Esophagus squamous epithelium (tissue), 4 donors: ENCODE measurements at regions not wholly inside any gene's neighbourhood (a gene's known extent, or its start where the extent isn't known, plus 50 kb on each side); places are given as distances from the start of the nearest gene placed in this dataset.

Experiments
- POLR2A ChIP-seq, 4 donors: fragments of 450-650 bp; IDR thresholded peaks; one replicate each; pipeline ENCODE4 v1.6.1; 2017; ENCODE audit warnings: antibody characterized with exemption in 4 of 4, mild to moderate bottlenecking in 4 of 4, moderate library complexity in 3 of 4
- TF ChIP-seq, protein P1 (sequence below), 6 experiments: fragments of 450-650 bp in 4 of 6; fragments of 200-600 bp in 2 of 6; sonication (generic) in 2 of 6; IDR thresholded peaks; one replicate each; pipeline ENCODE4 v1.5.1; 2016 to 2019; ENCODE audit warnings: antibody characterized with exemption in 6 of 6, mild to moderate bottlenecking in 4 of 6, moderate library complexity in 4 of 6

DNA sequence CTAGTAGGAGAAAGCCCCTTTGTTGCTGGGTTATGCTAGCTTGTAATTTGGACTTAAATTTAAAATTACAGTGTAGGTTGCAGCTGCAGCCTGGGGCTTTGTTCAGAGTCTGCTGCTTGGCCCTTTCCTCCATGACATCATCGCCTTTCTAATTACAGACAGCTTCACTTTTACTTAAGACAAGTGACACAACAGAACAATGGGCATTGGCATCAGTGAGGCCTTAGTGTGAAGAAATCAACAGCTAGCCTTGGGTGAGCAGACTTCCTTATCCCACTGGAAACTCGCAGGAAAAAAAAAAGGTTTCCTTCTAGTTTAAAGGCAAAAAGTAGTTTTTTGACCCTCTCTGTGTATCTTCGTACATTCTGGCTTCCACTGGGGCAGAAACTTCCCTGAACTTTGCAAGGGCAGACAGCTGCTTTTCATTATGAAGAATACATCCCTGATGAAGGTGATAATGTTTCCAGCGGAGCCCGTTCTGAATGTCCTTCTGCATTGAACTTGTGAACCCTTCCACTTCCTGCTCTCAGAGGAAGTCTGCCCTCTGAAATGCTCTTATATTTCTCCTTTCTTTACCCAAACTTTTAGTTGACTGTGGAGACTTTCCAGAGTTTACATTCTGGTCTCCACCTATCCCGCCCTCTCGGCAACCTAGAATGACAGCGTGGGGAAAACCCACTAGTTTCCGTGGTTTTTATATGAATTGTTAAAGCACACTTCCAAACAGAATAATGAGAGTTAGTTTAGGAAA, 123.2 kb upstream of the FAM9C start:
- TF ChIP-seq, protein P1, sequence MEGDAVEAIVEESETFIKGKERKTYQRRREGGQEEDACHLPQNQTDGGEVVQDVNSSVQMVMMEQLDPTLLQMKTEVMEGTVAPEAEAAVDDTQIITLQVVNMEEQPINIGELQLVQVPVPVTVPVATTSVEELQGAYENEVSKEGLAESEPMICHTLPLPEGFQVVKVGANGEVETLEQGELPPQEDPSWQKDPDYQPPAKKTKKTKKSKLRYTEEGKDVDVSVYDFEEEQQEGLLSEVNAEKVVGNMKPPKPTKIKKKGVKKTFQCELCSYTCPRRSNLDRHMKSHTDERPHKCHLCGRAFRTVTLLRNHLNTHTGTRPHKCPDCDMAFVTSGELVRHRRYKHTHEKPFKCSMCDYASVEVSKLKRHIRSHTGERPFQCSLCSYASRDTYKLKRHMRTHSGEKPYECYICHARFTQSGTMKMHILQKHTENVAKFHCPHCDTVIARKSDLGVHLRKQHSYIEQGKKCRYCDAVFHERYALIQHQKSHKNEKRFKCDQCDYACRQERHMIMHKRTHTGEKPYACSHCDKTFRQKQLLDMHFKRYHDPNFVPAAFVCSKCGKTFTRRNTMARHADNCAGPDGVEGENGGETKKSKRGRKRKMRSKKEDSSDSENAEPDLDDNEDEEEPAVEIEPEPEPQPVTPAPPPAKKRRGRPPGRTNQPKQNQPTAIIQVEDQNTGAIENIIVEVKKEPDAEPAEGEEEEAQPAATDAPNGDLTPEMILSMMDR (IDR thresholded peaks at IDR 0.05), result no peak
- TF ChIP-seq POLR2A (IDR thresholded peaks at IDR 0.05), result no peak
